WTC11 (cell line): ENCODE measurements at regions not wholly inside any gene's neighbourhood (a gene's known extent, or its start where the extent isn't known, plus 50 kb on each side); places are given as distances from the start of the nearest gene placed in this dataset.

Source experiments
- ATF2 ChIP-seq: sonication (generic); formaldehyde crosslinking; IDR thresholded peaks from 2 replicates; pipeline ENCODE4 v1.8.1; 2022; ENCODE audit warnings: low read depth, missing genetic modification reagents, borderline replicate concordance
- ATF3 ChIP-seq: sonication (generic); formaldehyde crosslinking; conservative IDR thresholded peaks from 2 replicates; pipeline ENCODE4 v1.8.1; 2022; ENCODE audit warnings: mild to moderate bottlenecking, missing genetic modification reagents
- CREM ChIP-seq: sonication (generic); formaldehyde crosslinking; IDR thresholded peaks from 2 replicates; pipeline ENCODE4 v1.8.1; 2022; ENCODE audit warnings: mild to moderate bottlenecking, missing genetic modification reagents, moderate library complexity
- ESRRA ChIP-seq: sonication (generic); formaldehyde crosslinking; IDR thresholded peaks from 2 replicates; pipeline ENCODE4 v1.8.1; 2022; ENCODE audit warnings: mild to moderate bottlenecking, missing genetic modification reagents, borderline replicate concordance
- KAT7 ChIP-seq: sonication (generic); formaldehyde crosslinking; IDR thresholded peaks from 2 replicates; pipeline ENCODE4 v1.8.1; 2023; ENCODE audit warnings: missing genetic modification reagents, mild to moderate bottlenecking, borderline replicate concordance
- STAT6 ChIP-seq: sonication (generic); formaldehyde crosslinking; conservative IDR thresholded peaks from 2 replicates; pipeline ENCODE4 v1.8.1; 2023; ENCODE audit warnings: mild to moderate bottlenecking, low read depth, missing genetic modification reagents, moderate library complexity
- TEAD4 ChIP-seq: sonication (generic); formaldehyde crosslinking; IDR thresholded peaks from 2 replicates; pipeline ENCODE4 v1.8.0; 2022; ENCODE audit warnings: mild to moderate bottlenecking, missing genetic modification reagents
- ZNF219 ChIP-seq: sonication (generic); formaldehyde crosslinking; IDR thresholded peaks from 2 replicates; pipeline ENCODE4 v1.8.0; 2023; ENCODE audit warnings: missing genetic modification reagents, mild to moderate bottlenecking, borderline replicate concordance
- TF ChIP-seq, protein P1 (sequence below): fragments of 200-600 bp; IDR thresholded peaks from 2 replicates; pipeline ENCODE4 v1.8.0; 2022; ENCODE audit warnings: antibody characterized with exemption
- TF ChIP-seq, protein P2 (sequence below): sonication (generic); formaldehyde crosslinking; IDR thresholded peaks from 2 replicates; pipeline ENCODE4 v1.8.0; 2022; ENCODE audit warnings: mild to moderate bottlenecking, missing genetic modification reagents

DNA sequence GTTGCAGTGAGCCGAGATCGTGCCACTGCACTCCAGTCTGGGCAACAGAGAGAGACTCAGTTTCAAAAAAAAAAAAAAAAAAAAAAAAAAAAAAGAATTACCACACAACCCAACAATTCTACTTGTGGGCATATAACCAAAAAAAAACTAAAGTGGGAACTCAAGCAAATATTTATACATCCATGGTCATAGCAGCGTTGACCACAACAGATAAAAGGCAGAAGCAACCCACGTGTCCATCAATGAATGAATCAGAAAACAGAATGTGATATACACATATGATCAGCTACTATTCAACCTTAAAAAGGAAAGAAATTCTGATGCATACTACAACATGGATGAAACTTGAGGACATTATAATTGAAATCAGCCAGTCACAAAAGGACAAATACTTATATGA is 179.3 kb upstream of the NEBL start:
- TF ChIP-seq, protein P1, sequence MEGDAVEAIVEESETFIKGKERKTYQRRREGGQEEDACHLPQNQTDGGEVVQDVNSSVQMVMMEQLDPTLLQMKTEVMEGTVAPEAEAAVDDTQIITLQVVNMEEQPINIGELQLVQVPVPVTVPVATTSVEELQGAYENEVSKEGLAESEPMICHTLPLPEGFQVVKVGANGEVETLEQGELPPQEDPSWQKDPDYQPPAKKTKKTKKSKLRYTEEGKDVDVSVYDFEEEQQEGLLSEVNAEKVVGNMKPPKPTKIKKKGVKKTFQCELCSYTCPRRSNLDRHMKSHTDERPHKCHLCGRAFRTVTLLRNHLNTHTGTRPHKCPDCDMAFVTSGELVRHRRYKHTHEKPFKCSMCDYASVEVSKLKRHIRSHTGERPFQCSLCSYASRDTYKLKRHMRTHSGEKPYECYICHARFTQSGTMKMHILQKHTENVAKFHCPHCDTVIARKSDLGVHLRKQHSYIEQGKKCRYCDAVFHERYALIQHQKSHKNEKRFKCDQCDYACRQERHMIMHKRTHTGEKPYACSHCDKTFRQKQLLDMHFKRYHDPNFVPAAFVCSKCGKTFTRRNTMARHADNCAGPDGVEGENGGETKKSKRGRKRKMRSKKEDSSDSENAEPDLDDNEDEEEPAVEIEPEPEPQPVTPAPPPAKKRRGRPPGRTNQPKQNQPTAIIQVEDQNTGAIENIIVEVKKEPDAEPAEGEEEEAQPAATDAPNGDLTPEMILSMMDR = no peak
- TF ChIP-seq STAT6 (no peak), ATF3 (no peak), CREM (CRISPR knock-in tag) (no peak), ATF2 (CRISPR knock-in tag) (no peak), ZNF219 (CRISPR knock-in tag) (no peak), KAT7 (CRISPR knock-in tag) (no peak), ESRRA (CRISPR knock-in tag) (no peak), TEAD4 (CRISPR knock-in tag) (no peak)
- TF ChIP-seq, protein P2, sequence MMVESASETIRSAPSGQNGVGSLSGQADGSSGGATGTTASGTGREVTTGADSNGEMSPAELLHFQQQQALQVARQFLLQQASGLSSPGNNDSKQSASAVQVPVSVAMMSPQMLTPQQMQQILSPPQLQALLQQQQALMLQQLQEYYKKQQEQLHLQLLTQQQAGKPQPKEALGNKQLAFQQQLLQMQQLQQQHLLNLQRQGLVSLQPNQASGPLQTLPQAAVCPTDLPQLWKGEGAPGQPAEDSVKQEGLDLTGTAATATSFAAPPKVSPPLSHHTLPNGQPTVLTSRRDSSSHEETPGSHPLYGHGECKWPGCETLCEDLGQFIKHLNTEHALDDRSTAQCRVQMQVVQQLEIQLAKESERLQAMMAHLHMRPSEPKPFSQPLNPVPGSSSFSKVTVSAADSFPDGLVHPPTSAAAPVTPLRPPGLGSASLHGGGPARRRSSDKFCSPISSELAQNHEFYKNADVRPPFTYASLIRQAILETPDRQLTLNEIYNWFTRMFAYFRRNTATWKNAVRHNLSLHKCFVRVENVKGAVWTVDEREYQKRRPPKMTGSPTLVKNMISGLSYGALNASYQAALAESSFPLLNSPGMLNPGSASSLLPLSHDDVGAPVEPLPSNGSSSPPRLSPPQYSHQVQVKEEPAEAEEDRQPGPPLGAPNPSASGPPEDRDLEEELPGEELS (CRISPR knock-in tag) = no peak
